IMR-90 (cell line): ENCODE measurements at regions not wholly inside any gene's neighbourhood (a gene's known extent, or its start where the extent isn't known, plus 50 kb on each side); places are given as distances from the start of the nearest gene placed in this dataset.

Experiments
- ATAC-seq: fragments of 200-7000 bp; cut with Tn5 transposase; 2 replicates; pipeline ENCODE4 v1.9.1; 2020; ENCODE audit warnings: low read depth, mild to moderate bottlenecking, moderate library complexity
- BruUV-seq: library from RNA; stranded (reverse); fragments of 400-500 nt; replicated peaks from 2 replicates; lab custom pipeline; 2021; lab: Mats Ljungman, UMichigan
- CTCF ChIA-PET: fragments of 300-600 bp; formaldehyde crosslinking; extraction: SDS; loops from one replicate; lab custom pipeline; 2021; ENCODE audit warnings: antibody characterized with exemption; lab: Yijun Ruan, JAX
- POLR2A ChIA-PET: fragments of 300-600 bp; sonication (Branson Sonifier 250); formaldehyde crosslinking; loops from one replicate; lab custom pipeline; 2022; ENCODE audit warnings: antibody characterized with exemption; ENCODE audit not compliant: unreplicated experiment; lab: Charles Lee
- DNase-seq: peaks from one replicate; pipeline ENCODE4 v3.0.0; 2013
- H2AFZ ChIP-seq: replicated peaks from 2 replicates; pipeline ENCODE3; 2013; ENCODE audit warnings: low read length, mild to moderate bottlenecking; ENCODE audit not compliant: poor library complexity
- H2AK5ac ChIP-seq: 2 replicates; pipeline ENCODE4 v1.6.1; 2013; ENCODE audit warnings: low read depth, low read length, inconsistent platforms
- H2AK9ac ChIP-seq: replicated peaks from 2 replicates; pipeline ENCODE3; 2013; ENCODE audit warnings: mild to moderate bottlenecking, low read depth, low read length, moderate library complexity; ENCODE audit not compliant: poor library complexity
- H2BK120ac ChIP-seq: 2 replicates; pipeline ENCODE4 v1.6.1; 2013; ENCODE audit warnings: low read depth, low read length, inconsistent platforms
- H2BK15ac ChIP-seq: 3 replicates; pipeline ENCODE4 v1.6.1; 2013; ENCODE audit warnings: low read depth, low read length, inconsistent platforms
- H2BK20ac ChIP-seq: 2 replicates; pipeline ENCODE4 v1.6.1; 2013; ENCODE audit warnings: low read depth, mild to moderate bottlenecking, inconsistent platforms, low read length, moderate library complexity
- H2BK5ac ChIP-seq: 2 replicates; pipeline ENCODE4 v1.6.1; 2013; ENCODE audit warnings: mild to moderate bottlenecking, low read depth, low read length, inconsistent platforms; ENCODE audit not compliant: poor library complexity, severe bottlenecking
- H3K14ac ChIP-seq: replicated peaks from 2 replicates; pipeline ENCODE4 v1.6.1; 2013; ENCODE audit warnings: low read depth, low read length, inconsistent platforms
- H3K18ac ChIP-seq: 2 replicates; pipeline ENCODE4 v1.6.1; 2013; ENCODE audit warnings: low read depth, low read length, control low read depth
- H3K23ac ChIP-seq: 2 replicates; pipeline ENCODE4 v1.6.1; 2013; ENCODE audit warnings: low read depth, low read length, inconsistent platforms
- H3K27ac ChIP-seq: 2 replicates; pipeline ENCODE4 v1.5.1; 2013; ENCODE audit warnings: mild to moderate bottlenecking, control low read depth, low read length; ENCODE audit not compliant: insufficient read depth
- H3K27me3 ChIP-seq: 2 replicates; pipeline ENCODE4 v1.6.1; 2013; ENCODE audit warnings: low read length; ENCODE audit not compliant: control insufficient read depth, insufficient read depth
- H3K36me3 ChIP-seq: 2 replicates; pipeline ENCODE4 v1.6.1; 2013; ENCODE audit warnings: low read length, mixed read lengths; ENCODE audit not compliant: control insufficient read depth, insufficient read depth
- H3K4ac ChIP-seq: 2 replicates; pipeline ENCODE4 v1.6.1; 2013; ENCODE audit warnings: low read depth, low read length, inconsistent platforms
- H3K4me1 ChIP-seq: 2 replicates; pipeline ENCODE4 v1.6.1; 2013; ENCODE audit warnings: low read length, mixed read lengths; ENCODE audit not compliant: control insufficient read depth, insufficient read depth
- H3K4me2 ChIP-seq: 2 replicates; pipeline ENCODE4 v1.6.1; 2013; ENCODE audit warnings: low read depth, mild to moderate bottlenecking, control low read depth, low read length, moderate library complexity
- H3K4me3 ChIP-seq: 2 replicates; pipeline ENCODE4 v1.5.1; 2013; ENCODE audit warnings: low read depth, mild to moderate bottlenecking, control low read depth, low read length, moderate library complexity; ENCODE audit not compliant: insufficient read depth
- H3K56ac ChIP-seq: 2 replicates; pipeline ENCODE4 v1.6.1; 2013; ENCODE audit warnings: low read length, inconsistent platforms; ENCODE audit not compliant: insufficient read depth; ENCODE audit errors: extremely low read depth
- H3K79me1 ChIP-seq, 2 experiments: 2 replicates each; pipeline ENCODE4 v1.6.1; 2013; ENCODE audit warnings: low read length in 2 of 2, inconsistent platforms in 1 of 2, low read depth in 1 of 2
- H3K9ac ChIP-seq: 2 replicates; pipeline ENCODE4 v1.6.1; 2013; ENCODE audit warnings: low read depth, low read length, control low read depth
- H3K9me1 ChIP-seq: 2 replicates; pipeline ENCODE4 v1.6.1; 2013; ENCODE audit warnings: low read length, inconsistent platforms; ENCODE audit not compliant: insufficient read depth
- H3K9me3 ChIP-seq: 2 replicates; pipeline ENCODE4 v1.6.1; 2013; ENCODE audit warnings: low read length; ENCODE audit not compliant: control insufficient read depth, insufficient read depth
- H4K20me1 ChIP-seq: 2 replicates; pipeline ENCODE4 v1.6.1; 2013; ENCODE audit warnings: low read length, inconsistent platforms; ENCODE audit not compliant: insufficient read depth
- H4K5ac ChIP-seq: 2 replicates; pipeline ENCODE4 v1.6.1; 2013; ENCODE audit warnings: mild to moderate bottlenecking, low read depth, low read length, control low read depth
- H4K8ac ChIP-seq, 2 experiments: 2 replicates each; pipeline ENCODE4 v1.6.1; 2013; ENCODE audit warnings: low read depth in 2 of 2, low read length in 2 of 2, control low read depth in 1 of 2, inconsistent platforms in 1 of 2
- H4K91ac ChIP-seq: 2 replicates; pipeline ENCODE4 v1.6.1; 2013; ENCODE audit warnings: low read depth, low read length, inconsistent platforms; ENCODE audit not compliant: insufficient read depth
- MAZ ChIP-seq: IDR thresholded peaks from 2 replicates; pipeline ENCODE4 v1.6.1; 2012; ENCODE audit warnings: low read depth, mild to moderate bottlenecking, low read length, improper control_type of control experiment, moderate library complexity, borderline replicate concordance
- POLR2A ChIP-seq: IDR thresholded peaks from 2 replicates; pipeline ENCODE4 v1.6.1; 2012; ENCODE audit warnings: mild to moderate bottlenecking, low read depth, low read length
- WGBS, 2 experiments: methylation state at CpG; one replicate each; pipeline versions ENCODE4 v1.1.5 to v1.1.7; 2013; ENCODE audit warnings: missing lambda C conversion rate in 2 of 2; ENCODE audit not compliant: insufficient read length in 1 of 2; ENCODE audit errors: extremely low coverage in 2 of 2; 5-methylcytosine and 5-hydroxymethylcytosine counted together
- dilution Hi-C: fragments of 300-500 bp; cut with HindIII; formaldehyde crosslinking; loops from one replicate; pipeline ENCODE4 v1.14.3; 2018; ENCODE audit warnings: low sequenced_read_pairs; ENCODE audit not compliant: unreplicated experiment
- in situ Hi-C: fragments of 300-500 bp; cut with MboI; formaldehyde crosslinking; loops from 3 replicates; pipeline ENCODE4 v1.14.3; 2019; ENCODE audit warnings: low sequenced_read_pairs, inconsistent platforms, mixed read lengths
- intact Hi-C: fragments of 100-400 bp; cut with micrococcal nuclease; formaldehyde crosslinking; loops from 2 replicates; pipeline ENCODE4 v1.10.0; 2022
- TF ChIP-seq, protein P1 (sequence below): fragments of 150-350 bp; IDR thresholded peaks from 2 replicates; pipeline ENCODE4 v1.6.1; 2017; ENCODE audit warnings: mild to moderate bottlenecking, antibody characterized with exemption, low read length, low read depth
- TF ChIP-seq, protein P2 (sequence below): fragments of 150-350 bp; IDR thresholded peaks from 2 replicates; pipeline ENCODE4 v1.6.1; 2016; ENCODE audit warnings: low read depth, mild to moderate bottlenecking, low read length, moderate library complexity, borderline replicate concordance

DNA sequence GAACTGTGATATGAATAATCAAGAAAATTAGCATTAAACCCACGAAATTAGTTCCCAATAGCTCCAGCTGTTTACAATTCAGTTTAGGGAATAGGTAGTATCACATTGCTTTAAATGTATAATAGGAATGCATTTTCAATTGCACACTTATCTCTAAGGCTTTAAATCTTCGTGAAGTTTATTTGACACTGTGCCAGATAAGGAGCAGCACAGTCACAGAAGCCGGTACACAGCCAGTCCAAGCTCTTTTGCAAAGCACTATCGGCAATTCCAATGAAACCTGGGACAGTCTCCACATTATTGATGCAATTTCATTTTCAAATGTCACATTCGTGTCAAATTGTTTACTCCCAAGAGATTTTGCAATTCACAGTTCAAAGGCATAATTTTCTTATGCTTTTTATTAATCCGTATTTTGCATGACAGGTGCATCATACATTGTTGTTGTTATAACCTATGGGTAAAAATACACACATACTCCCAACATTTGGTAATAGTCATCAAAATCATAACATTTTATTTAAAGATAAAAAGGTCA lies 602.8 kb downstream of the RPS29 start:
- Histone ChIP-seq H2BK20ac (no peak overlapping the region), H2BK5ac (no peak overlapping the region), H4K91ac (no peak overlapping the region), H4K5ac (no peak overlapping the region), H3K4me3 (no peak overlapping the region), H2AK5ac (no peak overlapping the region), H3K9ac (no peak overlapping the region), H3K4ac (no peak overlapping the region), H3K14ac (no peak overlapping the region), H2AFZ (no peak overlapping the region), H3K36me3 (no peaks in the 10 kb centered on the region), H3K9me1 (no peaks in the 10 kb centered on the region), H3K4me2 (no peak overlapping the region), H2BK120ac (no peak overlapping the region), H3K18ac (no peak overlapping the region), H2AK9ac (no peak overlapping the region), H2BK15ac (no peak overlapping the region), H3K56ac (no peak overlapping the region), H3K27me3 (no peaks in the 10 kb centered on the region), H3K9me3 (no peaks in the 10 kb centered on the region), H4K8ac (no peak overlapping the region), H3K79me1 (no peaks in the 10 kb centered on the region), H3K27ac (no peak overlapping the region), H3K4me1 (no peaks in the 10 kb centered on the region), H4K20me1 (no peaks in the 10 kb centered on the region), H3K23ac (no peak overlapping the region)
- dilution Hi-C loops = no loop called here
- TF ChIP-seq MAZ (no peak), POLR2A (no peak)
- TF ChIP-seq, protein P1, sequence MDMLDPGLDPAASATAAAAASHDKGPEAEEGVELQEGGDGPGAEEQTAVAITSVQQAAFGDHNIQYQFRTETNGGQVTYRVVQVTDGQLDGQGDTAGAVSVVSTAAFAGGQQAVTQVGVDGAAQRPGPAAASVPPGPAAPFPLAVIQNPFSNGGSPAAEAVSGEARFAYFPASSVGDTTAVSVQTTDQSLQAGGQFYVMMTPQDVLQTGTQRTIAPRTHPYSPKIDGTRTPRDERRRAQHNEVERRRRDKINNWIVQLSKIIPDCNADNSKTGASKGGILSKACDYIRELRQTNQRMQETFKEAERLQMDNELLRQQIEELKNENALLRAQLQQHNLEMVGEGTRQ = no peak
- TF ChIP-seq, protein P2, sequence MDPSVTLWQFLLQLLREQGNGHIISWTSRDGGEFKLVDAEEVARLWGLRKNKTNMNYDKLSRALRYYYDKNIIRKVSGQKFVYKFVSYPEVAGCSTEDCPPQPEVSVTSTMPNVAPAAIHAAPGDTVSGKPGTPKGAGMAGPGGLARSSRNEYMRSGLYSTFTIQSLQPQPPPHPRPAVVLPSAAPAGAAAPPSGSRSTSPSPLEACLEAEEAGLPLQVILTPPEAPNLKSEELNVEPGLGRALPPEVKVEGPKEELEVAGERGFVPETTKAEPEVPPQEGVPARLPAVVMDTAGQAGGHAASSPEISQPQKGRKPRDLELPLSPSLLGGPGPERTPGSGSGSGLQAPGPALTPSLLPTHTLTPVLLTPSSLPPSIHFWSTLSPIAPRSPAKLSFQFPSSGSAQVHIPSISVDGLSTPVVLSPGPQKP = no peak
- ChIA-PET CTCF (interaction anchor here (0.6 kb wide), 1 partner anchor 184 kb away, joined by 3 read pairs; no protein-coding TSS in a partner anchor), POLR2A (no interaction called here)
- ATAC-seq (no peak), DNase-seq (no peak)
- in situ Hi-C loops = no loop called here
- intact Hi-C loops = no loop called here
- 0% methylated on average over 1 of the region's 6 CpGs; no CpG with 5 or more reads in 1 of the 2 experiments for WGBS, 2 experiments
- no TSS peak for BruUV-seq
